GM23338 (cell line): ENCODE measurements at regions not wholly inside any gene's neighbourhood (a gene's known extent, or its start where the extent isn't known, plus 50 kb on each side); places are given as distances from the start of the nearest gene placed in this dataset.

Source experiments
- ATAC-seq: fragments of 200-7000 bp; cut with Tn5 transposase; 3 replicates; pipeline ENCODE4 v1.9.1; 2020
- DNase-seq: peaks from one replicate; pipeline ENCODE4 v3.0.0-alpha.2; 2015; ENCODE audit warnings: low spot score
- H2AFZ ChIP-seq: fragments of 200-600 bp; sonication (generic); 2 replicates; pipeline ENCODE4 v1.8.0; 2016; ENCODE audit warnings: antibody characterized with exemption, mild to moderate bottlenecking, moderate library complexity
- H3F3A ChIP-seq: fragments of 200-600 bp; sonication (generic); replicated peaks from 2 replicates; pipeline ENCODE4 v1.8.0; 2017; ENCODE audit warnings: antibody characterized with exemption, mixed run types, low read depth
- H3K27ac ChIP-seq: fragments of 200-600 bp; sonication (generic); 2 replicates; pipeline ENCODE4 v1.6.1; 2016; ENCODE audit warnings: low read depth
- H3K27me3 ChIP-seq: fragments of 200-600 bp; sonication (generic); 2 replicates; pipeline ENCODE4 v1.8.0; 2016; ENCODE audit warnings: mild to moderate bottlenecking, mixed run types, moderate library complexity; ENCODE audit not compliant: insufficient read depth
- H3K36me3 ChIP-seq: fragments of 200-600 bp; sonication (generic); 2 replicates; pipeline ENCODE4 v1.8.0; 2016; ENCODE audit warnings: mild to moderate bottlenecking; ENCODE audit not compliant: insufficient read depth
- H3K4me1 ChIP-seq: fragments of 200-600 bp; sonication (generic); 2 replicates; pipeline ENCODE4 v1.8.0; 2016; ENCODE audit warnings: mild to moderate bottlenecking, moderate library complexity; ENCODE audit not compliant: insufficient read depth
- H3K4me2 ChIP-seq: fragments of 200-600 bp; sonication (generic); 2 replicates; pipeline ENCODE4 v1.7.1; 2017; ENCODE audit warnings: mixed run types
- H3K4me3 ChIP-seq: fragments of 200-600 bp; sonication (generic); 2 replicates; pipeline ENCODE4 v1.6.1; 2016; ENCODE audit warnings: mixed run types
- H3K79me2 ChIP-seq: fragments of 200-600 bp; sonication (generic); replicated peaks from 2 replicates; pipeline ENCODE4 v1.8.0; 2017; ENCODE audit warnings: mild to moderate bottlenecking; ENCODE audit not compliant: insufficient read depth
- H3K9me2 ChIP-seq: fragments of 200-600 bp; sonication (generic); 2 replicates; pipeline ENCODE4 v1.8.0; 2017; ENCODE audit not compliant: insufficient read depth
- H4K20me1 ChIP-seq: fragments of 200-600 bp; sonication (generic); replicated peaks from 2 replicates; pipeline ENCODE4 v1.8.0; 2017; ENCODE audit warnings: mild to moderate bottlenecking; ENCODE audit not compliant: insufficient read depth
- H3K27ac Mint-ChIP-seq: 2 replicates; pipeline ENCODE4 v1.8.0; 2020; ENCODE audit warnings: inconsistent platforms, mild to moderate bottlenecking, moderate library complexity, mixed read lengths
- H3K27me3 Mint-ChIP-seq: 3 replicates; pipeline ENCODE4 v1.8.0; 2022; ENCODE audit warnings: low read depth, mild to moderate bottlenecking, moderate library complexity, mixed read lengths, inconsistent platforms; ENCODE audit not compliant: insufficient read depth, poor library complexity
- H3K36me3 Mint-ChIP-seq: 3 replicates; pipeline ENCODE4 v1.8.0; 2021; ENCODE audit warnings: low read depth, mild to moderate bottlenecking, inconsistent platforms, moderate library complexity, mixed read lengths
- H3K4me1 Mint-ChIP-seq: 3 replicates; pipeline ENCODE4 v1.8.0; 2020; ENCODE audit warnings: mild to moderate bottlenecking, inconsistent platforms, mixed read lengths
- H3K4me3 Mint-ChIP-seq: 3 replicates; pipeline ENCODE4 v1.8.0; 2021; ENCODE audit warnings: moderate library complexity, mild to moderate bottlenecking, inconsistent platforms, mixed read lengths
- H3K9me3 Mint-ChIP-seq: 3 replicates; pipeline ENCODE4 v1.8.0; 2020; ENCODE audit warnings: moderate library complexity, mild to moderate bottlenecking, inconsistent platforms, mixed read lengths
- CREB1 ChIP-seq: fragments of 250-450 bp; sonication (Bioruptor Pico); IDR thresholded peaks from 2 replicates; pipeline ENCODE4 v1.5.0; 2020; ENCODE audit warnings: low read depth, mild to moderate bottlenecking, moderate library complexity
- CTCF ChIP-seq, 2 experiments: fragments of 200-600 bp in 1 of 2; sonication (generic) in 1 of 2; conservative IDR thresholded peaks; 2 replicates each; pipeline versions ENCODE4 v1.5.1 to v1.6.1; 2016 to 2017; ENCODE audit warnings: antibody characterized with exemption in 2 of 2, low read depth in 2 of 2, mild to moderate bottlenecking in 2 of 2, moderate library complexity in 1 of 2
- ETS1 ChIP-seq: IDR thresholded peaks from 2 replicates; pipeline ENCODE4 v1.6.1; 2016; ENCODE audit warnings: antibody characterized with exemption
- EZH2 ChIP-seq: fragments of 200-600 bp; sonication (generic); IDR thresholded peaks from one replicate; pipeline ENCODE4 v1.8.0; 2017; ENCODE audit warnings: antibody characterized with exemption, mild to moderate bottlenecking, low read depth; ENCODE audit not compliant: unreplicated experiment
- JUNB ChIP-seq: IDR thresholded peaks from one replicate; pipeline ENCODE4 v1.6.1; 2016; ENCODE audit warnings: antibody characterized with exemption; ENCODE audit not compliant: unreplicated experiment
- STAT1 ChIP-seq: IDR thresholded peaks from one replicate; pipeline ENCODE4 v1.6.1; 2016; ENCODE audit warnings: antibody characterized with exemption; ENCODE audit not compliant: unreplicated experiment
- ZNF331 ChIP-seq: fragments of 250-450 bp; sonication (Bioruptor Pico); IDR thresholded peaks from 2 replicates; pipeline ENCODE4 v1.5.0; 2020; ENCODE audit warnings: low read depth, mild to moderate bottlenecking, moderate library complexity
- TF ChIP-seq, protein P1 (sequence below): fragments of 250-450 bp; sonication (Bioruptor Pico); IDR thresholded peaks from 2 replicates; pipeline ENCODE4 v1.5.0; 2020; ENCODE audit warnings: mild to moderate bottlenecking, moderate library complexity

DNA sequence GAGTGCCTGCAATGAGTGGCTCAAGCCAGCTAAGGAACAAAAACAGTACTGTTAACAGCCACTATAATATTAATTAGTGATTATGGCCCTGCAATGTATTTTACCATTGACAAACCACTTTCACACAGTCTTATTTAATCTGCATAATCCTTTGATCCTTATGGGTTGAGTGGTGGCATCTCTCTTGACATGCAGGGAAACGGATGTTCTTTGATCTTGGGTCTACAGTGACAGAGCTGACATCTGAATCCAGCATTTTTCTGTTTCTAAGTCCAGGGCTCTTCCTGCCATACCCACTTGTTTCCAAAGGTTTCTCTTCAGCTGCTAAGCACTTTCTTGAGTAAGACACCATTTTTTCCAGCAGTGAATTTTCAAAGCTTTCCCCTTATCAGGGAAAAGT lies 277.7 kb upstream of the ROPN1 start:
- Mint-ChIP-seq H3K4me3 (no peak overlapping the region), H3K27ac (no peak overlapping the region), H3K4me1 (no peaks in the 10 kb centered on the region), H3K36me3 (no peaks in the 10 kb centered on the region), H3K27me3 (no peaks in the 10 kb centered on the region), H3K9me3 (no peaks in the 10 kb centered on the region)
- TF ChIP-seq, protein P1, sequence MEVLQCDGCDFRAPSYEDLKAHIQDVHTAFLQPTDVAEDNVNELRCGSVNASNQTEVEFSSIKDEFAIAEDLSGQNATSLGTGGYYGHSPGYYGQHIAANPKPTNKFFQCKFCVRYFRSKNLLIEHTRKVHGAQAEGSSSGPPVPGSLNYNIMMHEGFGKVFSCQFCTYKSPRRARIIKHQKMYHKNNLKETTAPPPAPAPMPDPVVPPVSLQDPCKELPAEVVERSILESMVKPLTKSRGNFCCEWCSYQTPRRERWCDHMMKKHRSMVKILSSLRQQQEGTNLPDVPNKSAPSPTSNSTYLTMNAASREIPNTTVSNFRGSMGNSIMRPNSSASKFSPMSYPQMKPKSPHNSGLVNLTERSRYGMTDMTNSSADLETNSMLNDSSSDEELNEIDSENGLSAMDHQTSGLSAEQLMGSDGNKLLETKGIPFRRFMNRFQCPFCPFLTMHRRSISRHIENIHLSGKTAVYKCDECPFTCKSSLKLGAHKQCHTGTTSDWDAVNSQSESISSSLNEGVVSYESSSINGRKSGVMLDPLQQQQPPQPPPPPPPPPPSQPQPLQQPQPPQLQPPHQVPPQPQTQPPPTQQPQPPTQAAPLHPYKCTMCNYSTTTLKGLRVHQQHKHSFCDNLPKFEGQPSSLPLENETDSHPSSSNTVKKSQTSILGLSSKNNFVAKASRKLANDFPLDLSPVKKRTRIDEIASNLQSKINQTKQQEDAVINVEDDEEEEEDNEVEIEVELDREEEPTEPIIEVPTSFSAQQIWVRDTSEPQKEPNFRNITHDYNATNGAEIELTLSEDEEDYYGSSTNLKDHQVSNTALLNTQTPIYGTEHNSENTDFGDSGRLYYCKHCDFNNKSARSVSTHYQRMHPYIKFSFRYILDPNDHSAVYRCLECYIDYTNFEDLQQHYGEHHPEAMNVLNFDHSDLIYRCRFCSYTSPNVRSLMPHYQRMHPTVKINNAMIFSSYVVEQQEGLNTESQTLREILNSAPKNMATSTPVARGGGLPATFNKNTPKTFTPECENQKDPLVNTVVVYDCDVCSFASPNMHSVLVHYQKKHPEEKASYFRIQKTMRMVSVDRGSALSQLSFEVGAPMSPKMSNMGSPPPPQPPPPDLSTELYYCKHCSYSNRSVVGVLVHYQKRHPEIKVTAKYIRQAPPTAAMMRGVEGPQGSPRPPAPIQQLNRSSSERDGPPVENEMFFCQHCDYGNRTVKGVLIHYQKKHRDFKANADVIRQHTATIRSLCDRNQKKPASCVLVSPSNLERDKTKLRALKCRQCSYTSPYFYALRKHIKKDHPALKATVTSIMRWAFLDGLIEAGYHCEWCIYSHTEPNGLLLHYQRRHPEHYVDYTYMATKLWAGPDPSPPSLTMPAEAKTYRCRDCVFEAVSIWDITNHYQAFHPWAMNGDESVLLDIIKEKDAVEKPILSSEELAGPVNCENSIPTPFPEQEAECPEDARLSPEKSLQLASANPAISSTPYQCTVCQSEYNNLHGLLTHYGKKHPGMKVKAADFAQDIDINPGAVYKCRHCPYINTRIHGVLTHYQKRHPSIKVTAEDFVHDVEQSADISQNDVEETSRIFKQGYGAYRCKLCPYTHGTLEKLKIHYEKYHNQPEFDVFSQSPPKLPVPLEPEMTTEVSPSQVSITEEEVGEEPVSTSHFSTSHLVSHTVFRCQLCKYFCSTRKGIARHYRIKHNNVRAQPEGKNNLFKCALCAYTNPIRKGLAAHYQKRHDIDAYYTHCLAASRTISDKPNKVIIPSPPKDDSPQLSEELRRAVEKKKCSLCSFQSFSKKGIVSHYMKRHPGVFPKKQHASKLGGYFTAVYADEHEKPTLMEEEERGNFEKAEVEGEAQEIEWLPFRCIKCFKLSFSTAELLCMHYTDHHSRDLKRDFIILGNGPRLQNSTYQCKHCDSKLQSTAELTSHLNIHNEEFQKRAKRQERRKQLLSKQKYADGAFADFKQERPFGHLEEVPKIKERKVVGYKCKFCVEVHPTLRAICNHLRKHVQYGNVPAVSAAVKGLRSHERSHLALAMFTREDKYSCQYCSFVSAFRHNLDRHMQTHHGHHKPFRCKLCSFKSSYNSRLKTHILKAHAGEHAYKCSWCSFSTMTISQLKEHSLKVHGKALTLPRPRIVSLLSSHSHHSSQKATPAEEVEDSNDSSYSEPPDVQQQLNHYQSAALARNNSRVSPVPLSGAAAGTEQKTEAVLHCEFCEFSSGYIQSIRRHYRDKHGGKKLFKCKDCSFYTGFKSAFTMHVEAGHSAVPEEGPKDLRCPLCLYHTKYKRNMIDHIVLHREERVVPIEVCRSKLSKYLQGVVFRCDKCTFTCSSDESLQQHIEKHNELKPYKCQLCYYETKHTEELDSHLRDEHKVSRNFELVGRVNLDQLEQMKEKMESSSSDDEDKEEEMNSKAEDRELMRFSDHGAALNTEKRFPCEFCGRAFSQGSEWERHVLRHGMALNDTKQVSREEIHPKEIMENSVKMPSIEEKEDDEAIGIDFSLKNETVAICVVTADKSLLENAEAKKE (CRISPR knock-in tag): no peak
- TF ChIP-seq CREB1 (CRISPR knock-in tag): no peak
- TF ChIP-seq JUNB: no peak
- TF ChIP-seq ZNF331 (CRISPR knock-in tag): no peak
- TF ChIP-seq EZH2: no peak
- Histone ChIP-seq H2AFZ (no peak overlapping the region), H3K79me2 (no peaks in the 10 kb centered on the region), H3F3A (no peaks in the 10 kb centered on the region), H3K27ac (no peak overlapping the region), H4K20me1 (no peaks in the 10 kb centered on the region), H3K4me2 (no peak overlapping the region), H3K4me3 (no peak overlapping the region), H3K4me1 (no peaks in the 10 kb centered on the region), H3K27me3 (no peaks in the 10 kb centered on the region), H3K9me2 (peaks cover 6% of the 10 kb centered on the region), H3K36me3 (no peaks in the 10 kb centered on the region)
- no peak for DNase-seq
- no peak for ATAC-seq

DNA sequence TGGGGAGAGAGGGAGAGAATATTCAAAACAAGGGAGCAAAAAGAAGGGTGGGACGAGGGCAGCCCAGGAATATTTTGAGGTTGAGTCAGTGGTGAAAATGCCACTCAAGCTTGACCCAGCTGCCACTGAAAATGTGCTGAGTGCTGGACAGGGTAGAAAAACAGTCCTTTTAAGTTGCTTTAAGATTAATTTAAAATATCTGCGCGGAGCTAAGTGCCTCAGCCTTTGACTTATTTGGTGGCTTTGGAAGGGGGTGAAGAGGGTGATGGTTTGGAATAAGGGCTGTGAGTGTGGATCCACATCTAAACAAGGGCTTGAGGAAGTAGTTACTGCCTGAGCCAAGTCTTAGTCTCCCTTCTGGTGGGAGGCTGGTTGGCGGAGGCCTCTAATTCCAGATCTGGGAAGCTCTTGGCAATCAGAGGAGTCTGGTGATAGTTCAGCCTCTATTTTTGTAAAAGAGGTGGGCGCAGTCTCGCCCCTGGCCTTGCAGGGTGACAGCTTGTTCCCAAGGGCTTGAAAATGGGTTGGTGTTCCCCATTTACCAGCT lies 280.8 kb upstream of the ROPN1 start:
- Mint-ChIP-seq H3K27me3 (no peaks in the 10 kb centered on the region), H3K4me1 (peaks cover 2% of the 10 kb centered on the region; the same call in 2 of the 3 replicates), H3K9me3 (no peaks in the 10 kb centered on the region), H3K36me3 (no peaks in the 10 kb centered on the region), H3K4me3 (no peak overlapping the region), H3K27ac (no peak overlapping the region; the same call in 1 of the 2 replicates)
- Histone ChIP-seq H3K4me3 (no peak overlapping the region), H3K79me2 (no peaks in the 10 kb centered on the region), H2AFZ (no peak overlapping the region), H3K9me2 (peaks cover 6% of the 10 kb centered on the region), H4K20me1 (no peaks in the 10 kb centered on the region), H3K4me1 (no peaks in the 10 kb centered on the region), H3K36me3 (no peaks in the 10 kb centered on the region), H3K4me2 (no peak overlapping the region), H3K27ac (no peak overlapping the region), H3K27me3 (no peaks in the 10 kb centered on the region), H3F3A (no peaks in the 10 kb centered on the region)
- DNase-seq: no peak
- no peak for ATAC-seq
- no peak for TF ChIP-seq CTCF (conservative IDR thresholded peaks at IDR 0.05; ENCODE audit: low read depth in 2 of 2)
- TF ChIP-seq ETS1: no peak
- TF ChIP-seq STAT1: no peak
- no peak for TF ChIP-seq ZNF331 (CRISPR knock-in tag)
- no peak for TF ChIP-seq EZH2
- TF ChIP-seq JUNB: no peak
